T-cell (primary cell): ENCODE measurements at regions not wholly inside any gene's neighbourhood (a gene's known extent, or its start where the extent isn't known, plus 50 kb on each side); places are given as distances from the start of the nearest gene placed in this dataset.

Experiments used
- ATAC-seq, 4 experiments: fragments of 200-7000 bp in 3 of 4; fragments of 150-1000 bp in 1 of 4; cut with Tn5 transposase; replicated peaks in 1 of 4; 1 replicate in 3 of 4; 2 replicates in 1 of 4; pipeline ENCODE4 v1.10.0; 2021; ENCODE audit warnings: moderate library complexity in 3 of 4, mild to moderate bottlenecking in 2 of 4, moderate number of reproducible peaks in 1 of 4
- CTCF ChIA-PET, 2 donors: fragments of 300-600 bp; sonication (Branson Sonifier 250); formaldehyde crosslinking; loops; one replicate each; lab custom pipeline; 2022; ENCODE audit warnings: antibody characterized with exemption in 2 of 2; lab: Charles Lee
- POLR2A ChIA-PET, 2 donors: fragments of 300-600 bp; sonication (Branson Sonifier 250); formaldehyde crosslinking; loops; one replicate each; lab custom pipeline; 2022; ENCODE audit warnings: antibody characterized with exemption in 2 of 2; lab: Charles Lee
- DNase-seq, 35 experiments: peaks; one replicate each; pipeline versions ENCODE4 v3.0.0 to v3.0.0-alpha.2; 2013 to 2023
- H3K27ac ChIP-seq: one replicate; pipeline ENCODE4 v1.5.1; 2013; ENCODE audit warnings: low read length
- H3K27me3 ChIP-seq, 2 experiments: replicated peaks in 1 of 2; 1 replicate in 1 of 2; 2 replicates in 1 of 2; pipeline versions ENCODE4 v1.6.1 to v1.7.0; 2013; ENCODE audit warnings: low read length in 1 of 2, mixed read lengths in 1 of 2; ENCODE audit not compliant: control insufficient read depth in 2 of 2, insufficient read depth in 2 of 2; ENCODE audit errors: extremely low read depth in 1 of 2
- H3K36me3 ChIP-seq, 2 donors: 1 replicate in 1 of 2; 2 replicates in 1 of 2; pipeline versions ENCODE4 v1.6.1 to v1.7.0; 2013; ENCODE audit warnings: low read length in 1 of 2; ENCODE audit not compliant: control insufficient read depth in 2 of 2, insufficient read depth in 1 of 2; ENCODE audit errors: extremely low read depth in 1 of 2
- H3K4me1 ChIP-seq, 2 experiments: 1 replicate in 1 of 2; 2 replicates in 1 of 2; pipeline versions ENCODE4 v1.6.1 to v1.7.0; 2013; ENCODE audit warnings: low read length in 2 of 2, mixed read lengths in 1 of 2; ENCODE audit not compliant: insufficient read depth in 2 of 2, control insufficient read depth in 1 of 2; ENCODE audit errors: extremely low read depth in 1 of 2
- H3K4me3 ChIP-seq, 2 donors: 1 replicate in 1 of 2; 2 replicates in 1 of 2; pipeline versions ENCODE4 v1.5.1 to v1.7.0; 2013; ENCODE audit warnings: mild to moderate bottlenecking in 2 of 2, low read length in 1 of 2, moderate library complexity in 1 of 2; ENCODE audit not compliant: control insufficient read depth in 1 of 2; ENCODE audit errors: extremely low read depth in 1 of 2
- H3K9me3 ChIP-seq: 2 replicates; pipeline ENCODE4 v1.7.0; 2013
- H3K27ac Mint-ChIP-seq, 2 donors: one replicate each; pipeline ENCODE4 v1.8.0; 2020 to 2021; ENCODE audit warnings: mild to moderate bottlenecking in 2 of 2, mixed read lengths in 2 of 2
- H3K27me3 Mint-ChIP-seq, 2 donors: one replicate each; pipeline ENCODE4 v1.8.0; 2021 to 2022; ENCODE audit warnings: mixed read lengths in 2 of 2
- H3K36me3 Mint-ChIP-seq: one replicate; pipeline ENCODE4 v1.8.0; 2021; ENCODE audit warnings: mixed read lengths
- H3K4me1 Mint-ChIP-seq, 3 donors: one replicate each; pipeline ENCODE4 v1.8.0; 2020 to 2022; ENCODE audit warnings: mixed read lengths in 3 of 3, mild to moderate bottlenecking in 1 of 3
- H3K4me3 Mint-ChIP-seq, 3 donors: one replicate each; pipeline ENCODE4 v1.8.0; 2020 to 2022; ENCODE audit warnings: mild to moderate bottlenecking in 3 of 3, mixed read lengths in 3 of 3, moderate library complexity in 3 of 3
- H3K9me3 Mint-ChIP-seq, 3 donors: one replicate each; pipeline ENCODE4 v1.8.0; 2020 to 2022; ENCODE audit warnings: mixed read lengths in 3 of 3
- WGBS: methylation state at CpG from one replicate; pipeline ENCODE4 v1.1.5; 2013; ENCODE audit warnings: missing lambda C conversion rate; ENCODE audit not compliant: insufficient coverage; 5-methylcytosine and 5-hydroxymethylcytosine counted together

DNA sequence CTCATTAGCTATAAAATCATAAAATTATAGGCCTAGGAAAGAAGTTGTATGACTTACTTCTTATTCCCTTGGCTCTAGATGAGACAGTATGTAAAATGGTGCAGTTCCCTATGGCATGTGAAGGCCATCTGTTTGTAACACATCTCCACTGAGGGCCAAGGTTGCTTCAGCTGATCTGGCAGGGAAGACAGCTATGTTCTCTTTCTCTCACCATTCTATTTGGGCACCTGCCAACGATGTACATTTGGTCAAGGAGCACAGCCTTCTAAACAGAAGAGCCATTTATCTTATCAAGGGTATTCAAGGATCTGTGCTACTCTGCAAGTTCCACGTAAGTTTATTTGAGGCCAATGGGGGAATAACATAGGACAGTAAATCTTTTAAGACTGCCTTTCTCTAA, 129.8 kb upstream of the TOM1L1 start:
- CTCF ChIA-PET, result no interaction called here
- no peak overlapping the region for H3K27ac ChIP-seq
- H3K27me3 Mint-ChIP-seq, result no peaks in the 10 kb centered on the region
- no peaks in the 10 kb centered on the region for H3K36me3 ChIP-seq
- H3K4me3 Mint-ChIP-seq, result no peak overlapping the region
- DNase-seq (no peak), ATAC-seq (no peak)
- H3K9me3 ChIP-seq, result no peaks in the 10 kb centered on the region
- H3K4me1 ChIP-seq, result no peaks in the 10 kb centered on the region
- WGBS, result no CpG with 5 or more reads among the region's 2 CpGs
- no peak overlapping the region for H3K4me3 ChIP-seq
- no peaks in the 10 kb centered on the region for H3K4me1 Mint-ChIP-seq
- no peaks in the 10 kb centered on the region for H3K27me3 ChIP-seq
- POLR2A ChIA-PET, result no interaction called here
- no peaks in the 10 kb centered on the region for H3K36me3 Mint-ChIP-seq
- H3K9me3 Mint-ChIP-seq, result peaks cover 0 to 8% (median 5%) of the 10 kb centered on the region in 3 donors
- H3K27ac Mint-ChIP-seq, result no peak overlapping the region

DNA sequence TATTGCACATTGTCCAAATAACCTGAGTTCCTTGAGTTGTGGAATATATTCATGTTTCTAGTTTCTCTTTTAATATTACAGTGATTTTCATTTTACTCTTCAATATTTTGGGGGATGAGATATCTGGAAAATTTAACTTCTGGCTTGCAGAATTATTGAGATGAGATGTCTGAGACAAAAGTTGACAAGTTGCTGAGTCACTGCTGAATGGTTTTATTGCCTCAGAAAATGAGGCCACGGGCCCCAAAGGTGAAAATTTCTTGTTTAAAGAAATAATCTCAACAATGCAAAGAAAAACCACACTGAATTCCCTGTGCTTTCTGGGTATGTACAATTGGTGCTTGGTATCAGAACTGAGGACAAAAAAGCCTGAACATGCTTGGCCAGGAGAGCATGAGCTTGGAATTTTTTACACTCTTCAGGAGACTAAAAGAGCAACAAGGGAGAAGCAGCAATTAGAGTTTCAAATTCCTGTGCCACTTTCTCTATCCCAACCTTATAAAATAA, 129.2 kb upstream of the TOM1L1 start:
- no peaks in the 10 kb centered on the region for H3K4me1 Mint-ChIP-seq
- CTCF ChIA-PET, result no interaction called here
- H3K27me3 Mint-ChIP-seq, result no peaks in the 10 kb centered on the region

DNA sequence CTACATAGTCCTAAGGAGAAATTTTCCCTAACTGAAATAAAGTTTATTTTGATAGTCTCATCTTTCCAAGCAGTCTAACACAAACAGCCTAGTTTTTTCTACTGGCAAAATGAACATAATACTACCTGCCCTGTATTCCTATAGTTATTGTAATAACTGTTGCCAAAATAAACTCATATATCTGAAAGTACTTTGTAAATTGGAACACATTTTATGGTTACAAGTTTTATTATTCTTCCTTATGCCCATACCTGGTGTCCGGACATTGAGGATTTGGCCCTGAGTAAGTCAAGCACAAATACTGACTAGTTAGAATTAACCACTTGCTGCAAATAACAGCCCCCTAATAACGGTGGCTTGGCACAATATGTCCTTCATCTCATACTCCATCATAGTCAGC, 120.4 kb upstream of the TOM1L1 start:
- DNase-seq, result no peak
- peaks cover 1 to 3% of the 10 kb centered on the region in 2 donors for H3K27me3 Mint-ChIP-seq
- Histone ChIP-seq H3K9me3 (no peaks in the 10 kb centered on the region), H3K4me1 (no peaks in the 10 kb centered on the region), H3K27ac (no peak overlapping the region), H3K36me3 (no peaks in the 10 kb centered on the region), H3K27me3 (no peaks in the 10 kb centered on the region), H3K4me3 (no peak overlapping the region)
- no peak overlapping the region for H3K27ac Mint-ChIP-seq
- peaks cover 0 to 3% (median 0%) of the 10 kb centered on the region in 3 donors for H3K9me3 Mint-ChIP-seq
- no peak overlapping the region for H3K4me3 Mint-ChIP-seq
- ATAC-seq, result no peak
- CTCF ChIA-PET, result no interaction called here
- WGBS, result 83% methylated on average over 1 of the region's 2 CpGs
- no peaks in the 10 kb centered on the region for H3K36me3 Mint-ChIP-seq
- no peaks in the 10 kb centered on the region for H3K4me1 Mint-ChIP-seq
- POLR2A ChIA-PET, result no interaction called here

More for the DNA sequence above, 129.2 kb upstream of the TOM1L1 start:
- no peak overlapping the region for H3K4me3 ChIP-seq
- Mint-ChIP-seq H3K4me3 (no peak overlapping the region), H3K36me3 (no peaks in the 10 kb centered on the region), H3K27ac (no peak overlapping the region), H3K9me3 (peaks cover 0 to 8% (median 5%) of the 10 kb centered on the region in 3 donors)
- no peaks in the 10 kb centered on the region for H3K36me3 ChIP-seq
- H3K9me3 ChIP-seq, result no peaks in the 10 kb centered on the region
- ATAC-seq, result no peak
- DNase-seq, result no peak
- H3K27ac ChIP-seq, result no peak overlapping the region
- POLR2A ChIA-PET, result no interaction called here
- WGBS, result no CpG with 5 or more reads among the region's 1 CpG
- H3K27me3 ChIP-seq, result no peaks in the 10 kb centered on the region
- H3K4me1 ChIP-seq, result no peaks in the 10 kb centered on the region

DNA sequence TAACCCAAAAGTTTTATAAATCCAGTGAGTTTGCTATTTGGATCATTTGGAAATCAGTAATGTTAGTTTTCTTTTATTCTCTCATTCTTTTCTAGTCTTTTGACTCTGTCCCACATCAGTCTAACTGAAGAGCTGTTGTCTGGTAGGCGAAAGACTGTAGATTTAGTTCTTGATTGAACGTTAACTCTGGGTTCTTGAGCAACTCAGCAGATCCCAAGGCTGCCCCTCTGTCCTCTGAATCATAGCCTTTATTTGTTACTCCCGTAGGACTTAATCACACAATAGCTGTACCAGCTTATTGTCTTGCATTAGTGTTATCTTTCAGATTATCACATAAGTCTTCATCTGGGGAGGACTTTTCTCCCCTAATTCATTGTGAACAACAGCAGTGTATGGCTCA, 119.3 kb upstream of the TOM1L1 start:
- DNase-seq (no peak), ATAC-seq (no peak)
- no peaks in the 10 kb centered on the region for H3K4me1 ChIP-seq
- H3K9me3 ChIP-seq, result no peaks in the 10 kb centered on the region
- H3K27me3 ChIP-seq, result no peaks in the 10 kb centered on the region
- CTCF ChIA-PET, result no interaction called here
- H3K9me3 Mint-ChIP-seq, result peaks cover 0 to 3% (median 0%) of the 10 kb centered on the region in 3 donors
- H3K36me3 Mint-ChIP-seq, result no peaks in the 10 kb centered on the region
- peaks cover 1 to 3% of the 10 kb centered on the region in 2 donors for H3K27me3 Mint-ChIP-seq
- no peak overlapping the region for H3K27ac ChIP-seq
- H3K4me3 ChIP-seq, result no peak overlapping the region
- H3K36me3 ChIP-seq, result no peaks in the 10 kb centered on the region
- no peak overlapping the region for H3K27ac Mint-ChIP-seq
- no CpG with 5 or more reads among the region's 3 CpGs for WGBS
- no peaks in the 10 kb centered on the region for H3K4me1 Mint-ChIP-seq
- POLR2A ChIA-PET, result interaction anchor here in 1 of 2 donors (0.5 kb wide), 1 partner anchor 15 kb away, joined by 3 read pairs; no protein-coding TSS in a partner anchor
- no peak overlapping the region for H3K4me3 Mint-ChIP-seq

DNA sequence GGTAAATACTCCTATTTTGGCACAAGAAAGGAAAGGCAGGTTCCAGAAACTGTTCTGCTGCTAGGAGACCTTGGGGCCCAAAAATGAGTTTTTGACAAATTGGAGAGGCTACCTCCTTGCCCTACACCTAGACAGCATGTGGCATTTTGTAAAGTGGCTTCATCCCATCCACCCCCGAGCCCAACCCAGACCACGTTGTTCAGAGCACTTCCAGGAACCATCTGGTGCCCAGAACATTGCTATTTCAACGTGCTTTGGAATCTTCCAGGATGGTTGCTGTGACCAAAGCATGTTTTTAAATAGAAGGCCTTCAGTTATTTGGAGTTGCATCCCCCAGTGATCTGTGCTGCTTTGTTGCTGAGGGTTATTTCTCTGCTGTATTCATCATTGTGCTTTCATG, 116.3 kb upstream of the TOM1L1 start:
- no peaks in the 10 kb centered on the region for H3K9me3 ChIP-seq
- no peak overlapping the region for H3K4me3 ChIP-seq
- no peak overlapping the region for H3K27ac ChIP-seq
- no peaks in the 10 kb centered on the region for H3K4me1 Mint-ChIP-seq
- H3K27ac Mint-ChIP-seq, result no peak overlapping the region
- no peaks in the 10 kb centered on the region for H3K27me3 ChIP-seq
- CTCF ChIA-PET, result no interaction called here
- peaks cover 0 to 6% (median 0%) of the 10 kb centered on the region in 3 donors for H3K9me3 Mint-ChIP-seq
- no peaks in the 10 kb centered on the region for H3K4me1 ChIP-seq
- peaks cover 1 to 3% of the 10 kb centered on the region in 2 donors for H3K27me3 Mint-ChIP-seq
- POLR2A ChIA-PET, result no interaction called here
- H3K4me3 Mint-ChIP-seq, result no peak overlapping the region
- ATAC-seq (no peak), DNase-seq (no peak)
- no peaks in the 10 kb centered on the region for H3K36me3 Mint-ChIP-seq
- H3K36me3 ChIP-seq, result no peaks in the 10 kb centered on the region
- WGBS, result 33% methylated on average over 1 of the region's 3 CpGs

DNA sequence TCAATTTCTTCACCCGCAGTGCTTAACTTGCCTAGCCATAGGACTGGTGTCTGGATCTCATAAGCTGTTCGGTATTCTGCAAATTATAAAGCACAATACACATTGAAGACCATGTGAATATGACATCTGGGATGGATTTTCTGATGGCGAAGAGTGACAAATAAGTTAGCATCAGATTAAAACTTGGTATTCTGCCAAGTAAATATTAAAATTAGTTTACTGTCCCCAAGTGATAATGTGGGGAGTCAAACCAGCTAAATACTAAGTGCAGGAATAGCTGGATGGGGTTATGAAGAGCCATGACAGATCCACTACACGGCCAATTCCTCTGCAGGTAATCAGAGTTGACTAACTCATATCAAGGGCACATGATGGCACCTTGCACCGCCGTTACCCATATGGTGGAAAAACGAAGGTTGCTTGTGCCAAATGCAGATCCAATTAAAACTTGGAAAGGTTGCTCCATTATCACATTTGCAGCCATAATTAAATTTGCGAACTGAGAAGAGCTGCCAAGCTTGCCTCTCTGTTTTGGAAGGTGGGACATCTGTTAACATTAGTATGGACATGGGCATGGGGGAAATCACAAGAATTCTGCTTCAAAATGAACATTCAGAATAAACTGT, 114.9 kb upstream of the TOM1L1 start:
- Mint-ChIP-seq H3K36me3 (no peaks in the 10 kb centered on the region), H3K4me1 (no peaks in the 10 kb centered on the region), H3K27me3 (peaks cover 0 to 1% of the 10 kb centered on the region in 2 donors), H3K27ac (no peak overlapping the region), H3K9me3 (peaks cover 0 to 6% (median 0%) of the 10 kb centered on the region in 3 donors), H3K4me3 (no peak overlapping the region)
- DNase-seq (no peak), ATAC-seq (no peak)
- Histone ChIP-seq H3K27ac (no peak overlapping the region), H3K4me1 (no peaks in the 10 kb centered on the region), H3K36me3 (no peaks in the 10 kb centered on the region), H3K27me3 (no peaks in the 10 kb centered on the region), H3K4me3 (no peak overlapping the region), H3K9me3 (no peaks in the 10 kb centered on the region)
- POLR2A ChIA-PET, result no interaction called here
- WGBS, result 80% methylated on average over 3 of the region's 8 CpGs
- CTCF ChIA-PET, result no interaction called here
